Uterus (tissue), 3 donors: ENCODE measurements at regions not wholly inside any gene's neighbourhood (a gene's known extent, or its start where the extent isn't known, plus 50 kb on each side); places are given as distances from the start of the nearest gene placed in this dataset.

Experiments used
- DNase-seq, 2 donors: peaks; one replicate each; pipeline ENCODE4 v3.0.0-alpha.2; 2019 to 2020
- H3K27ac ChIP-seq, 2 donors: fragments of 200-600 bp; sonication (generic); 1 replicate in 1 of 2; 2 replicates in 1 of 2; pipeline ENCODE4 v1.5.1; 2016 to 2018
- H3K27me3 ChIP-seq, 2 donors: fragments of 200-600 bp; sonication (generic); one replicate each; pipeline ENCODE4 v1.5.1; 2018 to 2019; ENCODE audit warnings: control low read depth in 1 of 2
- H3K36me3 ChIP-seq, 2 donors: fragments of 200-600 bp; sonication (generic); one replicate each; pipeline ENCODE4 v1.5.1; 2019; ENCODE audit warnings: control low read depth in 1 of 2
- H3K4me1 ChIP-seq, 2 donors: fragments of 200-600 bp; sonication (generic); one replicate each; pipeline ENCODE4 v1.5.1; 2018 to 2019; ENCODE audit warnings: control low read depth in 1 of 2
- H3K4me3 ChIP-seq, 2 donors: fragments of 200-600 bp; sonication (generic); 1 replicate in 1 of 2; 2 replicates in 1 of 2; pipeline ENCODE4 v1.5.1; 2018 to 2019; ENCODE audit warnings: mild to moderate bottlenecking in 1 of 2
- H3K9me3 ChIP-seq, 2 donors: fragments of 200-600 bp; sonication (generic); one replicate each; pipeline ENCODE4 v1.5.1; 2019; ENCODE audit warnings: control low read depth in 1 of 2
- POLR2A ChIP-seq, 2 donors: fragments of 450-650 bp; IDR thresholded peaks; one replicate each; pipeline ENCODE4 v1.6.1; 2016; ENCODE audit warnings: antibody characterized with exemption in 2 of 2, mild to moderate bottlenecking in 1 of 2, moderate library complexity in 1 of 2
- intact Hi-C: fragments of 100-400 bp; cut with DNase I; formaldehyde crosslinking; loops from one replicate; pipeline ENCODE4 v1.15.1; 2023; ENCODE audit warnings: low total_unique reads
- TF ChIP-seq, protein P1 (sequence below), 4 experiments: fragments of 200-600 bp in 2 of 4; fragments of 450-650 bp in 2 of 4; sonication (generic) in 2 of 4; IDR thresholded peaks; one replicate each; pipeline ENCODE4 v1.5.1; 2016 to 2019; ENCODE audit warnings: antibody characterized with exemption in 4 of 4, mild to moderate bottlenecking in 2 of 4, moderate library complexity in 1 of 4
- donor health status: DM: yes; HTN: yes; CAD: no.

DNA sequence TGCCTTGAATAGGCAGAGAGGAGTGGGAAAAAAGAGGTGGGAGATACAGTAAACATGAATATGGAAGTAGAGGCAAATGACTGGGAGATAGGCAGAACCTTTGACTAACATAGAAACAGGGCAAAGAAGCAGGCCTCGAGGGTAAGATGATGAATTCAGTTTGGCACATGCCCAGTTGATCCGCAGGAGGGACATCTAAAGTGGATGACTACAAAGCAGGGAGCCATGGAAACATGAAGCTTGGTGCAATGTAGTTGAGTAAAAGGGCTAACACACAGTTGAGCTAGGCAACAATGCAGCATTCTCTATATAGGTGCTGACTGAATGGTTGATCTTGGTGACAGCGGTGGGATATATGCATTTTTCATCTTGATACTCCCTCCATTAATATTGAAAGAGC lies 253.8 kb downstream of the DMRT2 start:
- intact Hi-C loops, result no loop called here
- H3K4me3 ChIP-seq, result no peak overlapping the region
- no peak for TF ChIP-seq POLR2A (IDR thresholded peaks at IDR 0.05)
- TF ChIP-seq, protein P1, sequence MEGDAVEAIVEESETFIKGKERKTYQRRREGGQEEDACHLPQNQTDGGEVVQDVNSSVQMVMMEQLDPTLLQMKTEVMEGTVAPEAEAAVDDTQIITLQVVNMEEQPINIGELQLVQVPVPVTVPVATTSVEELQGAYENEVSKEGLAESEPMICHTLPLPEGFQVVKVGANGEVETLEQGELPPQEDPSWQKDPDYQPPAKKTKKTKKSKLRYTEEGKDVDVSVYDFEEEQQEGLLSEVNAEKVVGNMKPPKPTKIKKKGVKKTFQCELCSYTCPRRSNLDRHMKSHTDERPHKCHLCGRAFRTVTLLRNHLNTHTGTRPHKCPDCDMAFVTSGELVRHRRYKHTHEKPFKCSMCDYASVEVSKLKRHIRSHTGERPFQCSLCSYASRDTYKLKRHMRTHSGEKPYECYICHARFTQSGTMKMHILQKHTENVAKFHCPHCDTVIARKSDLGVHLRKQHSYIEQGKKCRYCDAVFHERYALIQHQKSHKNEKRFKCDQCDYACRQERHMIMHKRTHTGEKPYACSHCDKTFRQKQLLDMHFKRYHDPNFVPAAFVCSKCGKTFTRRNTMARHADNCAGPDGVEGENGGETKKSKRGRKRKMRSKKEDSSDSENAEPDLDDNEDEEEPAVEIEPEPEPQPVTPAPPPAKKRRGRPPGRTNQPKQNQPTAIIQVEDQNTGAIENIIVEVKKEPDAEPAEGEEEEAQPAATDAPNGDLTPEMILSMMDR (IDR thresholded peaks at IDR 0.05), result no peak
- no peak overlapping the region for H3K27ac ChIP-seq
- H3K36me3 ChIP-seq, result no peaks in the 10 kb centered on the region
- no peaks in the 10 kb centered on the region for H3K4me1 ChIP-seq
- no peaks in the 10 kb centered on the region for H3K9me3 ChIP-seq
- DNase-seq, result no peak
- no peaks in the 10 kb centered on the region for H3K27me3 ChIP-seq

DNA sequence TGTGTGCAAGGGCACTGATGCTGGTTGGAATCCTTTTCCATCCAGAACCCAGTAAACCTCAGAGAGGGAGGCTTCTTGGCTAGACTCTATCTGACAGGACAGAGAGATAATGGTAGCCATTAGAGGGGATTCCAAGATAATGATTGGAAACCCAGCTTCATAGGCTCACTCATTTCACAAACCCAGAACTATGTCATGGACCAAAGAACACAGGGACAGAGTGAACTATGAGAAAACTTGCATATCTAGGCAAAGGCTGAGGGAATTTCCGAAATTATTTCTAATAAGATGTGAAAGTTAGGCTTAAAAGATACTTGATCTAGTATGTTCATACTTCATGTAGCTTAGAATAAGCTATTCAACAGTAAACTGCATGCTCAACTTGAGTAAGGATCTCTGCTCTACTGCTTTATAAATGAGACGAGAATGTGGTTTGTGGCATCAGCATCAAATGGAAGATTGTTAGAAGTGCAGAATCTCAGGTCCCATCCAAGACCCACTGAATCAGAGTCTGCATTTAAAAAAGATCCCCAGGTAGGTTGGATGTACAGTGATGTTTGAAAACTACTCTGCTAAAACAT lies 261.4 kb downstream of the DMRT2 start:
- no peak overlapping the region for H3K4me3 ChIP-seq
- H3K27me3 ChIP-seq, result no peaks in the 10 kb centered on the region
- H3K27ac ChIP-seq, result no peak overlapping the region
- intact Hi-C loops, result no loop called here
- no peaks in the 10 kb centered on the region for H3K36me3 ChIP-seq
- H3K9me3 ChIP-seq, result no peaks in the 10 kb centered on the region
- no peak for TF ChIP-seq POLR2A (IDR thresholded peaks at IDR 0.05)
- TF ChIP-seq, protein P1 (IDR thresholded peaks at IDR 0.05), result no peak
- DNase-seq, result no peak
- no peaks in the 10 kb centered on the region for H3K4me1 ChIP-seq

DNA sequence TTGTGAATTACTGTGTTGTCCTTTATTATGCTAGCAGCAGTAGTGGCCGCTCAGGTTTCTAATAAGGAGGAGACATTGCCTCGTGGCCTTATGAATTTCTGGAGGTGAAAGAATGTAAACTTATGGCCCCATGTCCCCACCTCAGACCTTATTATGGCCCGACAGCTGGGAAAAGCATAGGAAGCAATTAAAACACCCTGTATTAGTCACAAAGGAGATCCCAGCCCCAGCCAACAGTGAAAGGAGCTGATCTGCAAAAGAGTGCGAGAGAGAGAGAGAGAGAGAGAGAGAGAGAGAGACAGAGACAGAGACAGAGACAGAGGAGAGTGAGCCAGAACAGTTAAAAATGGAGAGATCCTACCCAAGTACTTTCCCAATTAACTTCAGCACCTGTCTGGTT lies 269.3 kb downstream of the DMRT2 start:
- H3K4me1 ChIP-seq, result no peaks in the 10 kb centered on the region
- intact Hi-C loops, result no loop called here
- H3K9me3 ChIP-seq, result no peaks in the 10 kb centered on the region
- no peak overlapping the region for H3K4me3 ChIP-seq
- TF ChIP-seq POLR2A (IDR thresholded peaks at IDR 0.05), result no peak
- TF ChIP-seq, protein P1 (IDR thresholded peaks at IDR 0.05), result no peak
- no peaks in the 10 kb centered on the region for H3K27me3 ChIP-seq
- peak overlapping the region in 1 of 2 donors; percentile 11 for H3K27ac ChIP-seq
- DNase-seq, result no peak
- no peaks in the 10 kb centered on the region for H3K36me3 ChIP-seq

DNA sequence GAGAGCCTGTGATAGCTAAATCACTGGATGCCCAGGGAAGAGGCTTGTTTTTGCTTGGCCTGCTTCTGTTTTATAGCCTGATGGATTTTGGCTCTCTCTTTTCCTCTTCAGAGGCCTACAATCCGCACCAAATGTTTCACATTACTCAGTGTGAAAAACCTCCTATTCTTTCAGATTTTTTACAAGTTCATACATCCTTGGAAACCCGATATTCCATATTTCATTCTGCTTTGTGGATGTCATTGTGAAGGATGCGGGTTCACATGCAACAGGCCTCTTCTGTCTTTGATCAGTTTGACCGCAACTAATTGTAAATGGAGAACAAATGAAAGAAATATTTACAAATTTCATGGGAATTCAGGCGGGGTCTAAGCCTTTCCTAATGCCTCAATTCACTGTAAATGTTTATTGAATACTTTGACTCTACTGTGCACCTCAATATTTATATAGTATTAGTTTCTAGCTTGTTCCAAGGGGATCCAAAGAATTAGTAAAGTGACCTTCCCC lies 269.9 kb downstream of the DMRT2 start:
- Histone ChIP-seq H3K36me3 (no peaks in the 10 kb centered on the region), H3K27me3 (no peaks in the 10 kb centered on the region), H3K9me3 (no peaks in the 10 kb centered on the region), H3K4me3 (no peak overlapping the region), H3K4me1 (no peaks in the 10 kb centered on the region), H3K27ac (peak overlapping the region in 1 of 2 donors; percentile 11)
- intact Hi-C loops, result no loop called here
- no peak for TF ChIP-seq POLR2A (IDR thresholded peaks at IDR 0.05)
- TF ChIP-seq, protein P1 (IDR thresholded peaks at IDR 0.05), result no peak
- no peak for DNase-seq

DNA sequence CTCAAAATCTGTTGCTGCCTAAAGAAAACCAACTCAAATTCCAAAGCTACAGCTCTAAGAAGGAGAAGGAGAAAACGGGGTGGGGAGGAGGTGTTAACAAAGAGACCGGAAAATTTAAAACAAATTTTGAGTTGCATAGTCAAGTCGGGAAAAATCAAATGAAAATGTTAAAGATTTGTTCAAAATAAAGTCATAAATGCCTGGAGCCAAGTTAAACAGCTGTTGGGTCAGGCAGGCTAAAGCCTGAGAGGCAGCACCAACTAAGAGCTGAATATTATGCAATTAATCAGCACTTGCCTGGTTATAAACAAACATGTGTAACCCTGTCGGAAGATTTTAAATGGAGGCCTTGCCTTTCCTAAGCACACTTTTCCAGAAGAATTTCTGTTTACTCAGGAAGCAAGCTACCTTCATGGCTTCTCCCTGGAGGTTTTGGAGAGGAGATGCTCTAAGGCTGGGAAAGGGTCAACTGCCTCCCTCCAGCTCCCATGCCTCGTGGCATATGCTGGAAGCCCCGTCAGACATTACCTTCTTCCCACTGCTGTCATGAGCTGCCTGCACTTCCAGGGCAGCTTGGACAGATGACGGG lies 270.5 kb downstream of the DMRT2 start:
- H3K36me3 ChIP-seq, result no peaks in the 10 kb centered on the region
- no peak for DNase-seq
- no peaks in the 10 kb centered on the region for H3K4me1 ChIP-seq
- no peaks in the 10 kb centered on the region for H3K27me3 ChIP-seq
- peak overlapping the region in 1 of 2 donors; percentile 36 for H3K27ac ChIP-seq
- H3K4me3 ChIP-seq, result no peak overlapping the region
- intact Hi-C loops, result no loop called here
- no peak for TF ChIP-seq POLR2A (IDR thresholded peaks at IDR 0.05)
- TF ChIP-seq, protein P1 (IDR thresholded peaks at IDR 0.05), result no peak
- no peaks in the 10 kb centered on the region for H3K9me3 ChIP-seq
